IPS-20b (cell line): ENCODE measurements at regions not wholly inside any gene's neighbourhood (a gene's known extent, or its start where the extent isn't known, plus 50 kb on each side); places are given as distances from the start of the nearest gene placed in this dataset.

Experiments
- H3K27ac ChIP-seq: one replicate; pipeline ENCODE4 v1.5.1; 2013; ENCODE audit warnings: low read length
- H3K27me3 ChIP-seq: 2 replicates; pipeline ENCODE4 v1.6.1; 2013; ENCODE audit warnings: mild to moderate bottlenecking, low read length, inconsistent platforms; ENCODE audit not compliant: insufficient read depth
- H3K36me3 ChIP-seq: 2 replicates; pipeline ENCODE4 v1.6.1; 2013; ENCODE audit warnings: low read depth, mild to moderate bottlenecking, inconsistent platforms, low read length, moderate library complexity; ENCODE audit not compliant: insufficient read depth
- H3K4me1 ChIP-seq: 2 replicates; pipeline ENCODE4 v1.6.1; 2013; ENCODE audit warnings: mild to moderate bottlenecking, control low read depth, inconsistent platforms, low read length, moderate library complexity; ENCODE audit not compliant: insufficient read depth
- H3K4me3 ChIP-seq: 2 replicates; pipeline ENCODE4 v1.5.1; 2013; ENCODE audit warnings: mild to moderate bottlenecking, low read length, inconsistent platforms
- H3K9ac ChIP-seq: 2 replicates; pipeline ENCODE4 v1.6.1; 2013; ENCODE audit warnings: low read depth, mild to moderate bottlenecking, inconsistent platforms, low read length, moderate library complexity
- H3K9me3 ChIP-seq: 2 replicates; pipeline ENCODE4 v1.6.1; 2013; ENCODE audit warnings: mild to moderate bottlenecking, low read depth, low read length, inconsistent platforms; ENCODE audit not compliant: insufficient read depth

GRCh38 chr3:99118381-99118780 is 216.9 kb upstream of the DCBLD2 start:
- H3K9ac ChIP-seq = no peak overlapping the region
- H3K27me3 ChIP-seq = no peaks in the 10 kb centered on the region
- H3K36me3 ChIP-seq = no peaks in the 10 kb centered on the region
- no peak overlapping the region for H3K27ac ChIP-seq
- no peaks in the 10 kb centered on the region for H3K4me1 ChIP-seq
- no peaks in the 10 kb centered on the region for H3K9me3 ChIP-seq
- no peak overlapping the region for H3K4me3 ChIP-seq

- no peak overlapping the region for H3K9ac ChIP-seq
- H3K27ac ChIP-seq = no peak overlapping the region
- H3K9me3 ChIP-seq = no peaks in the 10 kb centered on the region
- H3K36me3 ChIP-seq = no peaks in the 10 kb centered on the region
- H3K4me1 ChIP-seq = no peaks in the 10 kb centered on the region
- H3K4me3 ChIP-seq = no peak overlapping the region
- no peaks in the 10 kb centered on the region for H3K27me3 ChIP-seq
Measured at GRCh38 chr3:99114565-99115291, 213.2 kb upstream of the DCBLD2 start.

- Histone ChIP-seq H3K9me3 (no peaks in the 10 kb centered on the region), H3K36me3 (no peaks in the 10 kb centered on the region), H3K27me3 (no peaks in the 10 kb centered on the region), H3K27ac (no peak overlapping the region), H3K4me3 (no peak overlapping the region), H3K9ac (no peak overlapping the region), H3K4me1 (no peaks in the 10 kb centered on the region)
Measured at GRCh38 chr3:99111235-99111634, 209.7 kb upstream of the DCBLD2 start.

- H3K9ac ChIP-seq = no peak overlapping the region
- H3K9me3 ChIP-seq = no peaks in the 10 kb centered on the region
- H3K36me3 ChIP-seq = no peaks in the 10 kb centered on the region
- H3K4me1 ChIP-seq = no peaks in the 10 kb centered on the region
- no peak overlapping the region for H3K4me3 ChIP-seq
- no peaks in the 10 kb centered on the region for H3K27me3 ChIP-seq
- H3K27ac ChIP-seq = no peak overlapping the region
Measured at GRCh38 chr3:99110401-99110800, 208.9 kb upstream of the DCBLD2 start.

DNA sequence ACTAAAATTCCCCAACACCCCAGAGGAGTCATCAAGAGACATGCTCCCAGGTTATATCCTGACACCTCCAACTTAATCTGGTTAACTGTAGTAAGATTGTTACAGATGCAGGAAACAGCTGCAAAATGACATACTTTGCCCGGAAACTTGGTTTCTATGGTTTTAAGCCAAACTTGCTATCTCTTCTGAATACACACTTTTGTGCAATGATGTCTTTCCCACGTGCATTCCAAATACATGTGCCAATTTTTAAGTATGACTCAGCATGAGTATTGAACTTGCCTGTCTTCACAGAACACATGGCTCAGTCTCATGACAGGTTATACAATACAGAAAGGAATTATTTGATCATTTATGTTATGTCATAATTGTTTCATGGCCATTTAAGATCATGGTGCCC is 207.0 kb upstream of the DCBLD2 start:
- Histone ChIP-seq H3K27me3 (no peaks in the 10 kb centered on the region), H3K9ac (no peak overlapping the region), H3K27ac (no peak overlapping the region), H3K36me3 (no peaks in the 10 kb centered on the region), H3K4me3 (no peak overlapping the region), H3K9me3 (no peaks in the 10 kb centered on the region), H3K4me1 (no peaks in the 10 kb centered on the region)

DNA sequence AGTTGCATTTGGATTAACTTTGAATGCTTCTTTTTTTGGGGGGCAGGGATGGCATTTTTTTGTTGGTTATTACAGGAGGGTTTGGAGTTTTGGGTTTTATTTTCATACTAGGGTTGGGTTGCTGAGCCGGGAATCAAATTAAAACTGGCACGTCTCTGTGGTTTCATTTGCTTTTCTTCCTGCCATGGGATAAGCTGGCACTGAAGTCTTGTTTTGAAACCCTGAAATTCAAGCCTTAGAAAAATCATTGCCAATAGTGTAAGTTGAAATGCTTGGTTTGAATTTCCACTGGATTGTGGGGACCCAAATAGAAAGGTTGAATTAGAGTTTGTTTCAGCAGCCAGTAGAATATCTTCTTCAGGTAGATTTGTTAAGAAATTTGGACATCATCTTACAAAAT is 193.1 kb upstream of the DCBLD2 start:
- no peak overlapping the region for H3K4me3 ChIP-seq
- H3K36me3 ChIP-seq = no peaks in the 10 kb centered on the region
- no peak overlapping the region for H3K27ac ChIP-seq
- H3K9me3 ChIP-seq = no peaks in the 10 kb centered on the region
- no peak overlapping the region for H3K9ac ChIP-seq
- no peaks in the 10 kb centered on the region for H3K27me3 ChIP-seq
- H3K4me1 ChIP-seq = no peaks in the 10 kb centered on the region

GRCh38 chr3:99087277-99087676 is 185.8 kb upstream of the DCBLD2 start:
- Histone ChIP-seq H3K4me1 (no peaks in the 10 kb centered on the region), H3K36me3 (no peaks in the 10 kb centered on the region), H3K27ac (no peak overlapping the region), H3K27me3 (no peaks in the 10 kb centered on the region), H3K4me3 (no peak overlapping the region), H3K9ac (no peak overlapping the region), H3K9me3 (no peaks in the 10 kb centered on the region)

DNA sequence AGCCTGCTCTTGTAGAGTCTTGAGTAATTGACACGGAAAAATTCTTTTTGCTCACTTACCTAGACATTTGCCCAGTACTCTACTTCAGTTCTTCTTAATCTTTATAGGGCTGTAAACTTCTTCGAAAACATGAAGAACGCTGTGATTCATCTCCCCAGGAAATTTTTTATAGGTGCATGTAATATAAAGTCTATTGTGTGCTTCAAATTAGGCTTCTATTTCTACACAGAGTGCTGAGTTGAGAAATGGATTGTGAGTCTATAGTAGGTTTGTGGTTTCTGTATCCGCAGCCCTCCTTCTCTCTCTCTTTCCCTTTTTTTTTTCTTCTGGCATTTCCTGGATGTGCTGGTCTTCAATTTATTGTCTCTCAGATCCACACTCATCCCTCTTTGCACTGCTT is 183.3 kb upstream of the DCBLD2 start:
- Histone ChIP-seq H3K4me3 (no peak overlapping the region), H3K27ac (no peak overlapping the region), H3K27me3 (no peaks in the 10 kb centered on the region), H3K36me3 (no peaks in the 10 kb centered on the region), H3K4me1 (no peaks in the 10 kb centered on the region), H3K9me3 (no peaks in the 10 kb centered on the region), H3K9ac (no peak overlapping the region)

GRCh38 chr3:99084156-99084555 is 182.7 kb upstream of the DCBLD2 start:
- H3K9me3 ChIP-seq = no peaks in the 10 kb centered on the region
- H3K36me3 ChIP-seq = no peaks in the 10 kb centered on the region
- no peak overlapping the region for H3K4me3 ChIP-seq
- no peaks in the 10 kb centered on the region for H3K4me1 ChIP-seq
- no peaks in the 10 kb centered on the region for H3K27me3 ChIP-seq
- H3K9ac ChIP-seq = no peak overlapping the region
- H3K27ac ChIP-seq = no peak overlapping the region

- Histone ChIP-seq H3K36me3 (no peaks in the 10 kb centered on the region), H3K27ac (no peak overlapping the region), H3K9ac (no peak overlapping the region), H3K9me3 (peaks cover 5% of the 10 kb centered on the region; the same call in 1 of the 2 replicates), H3K4me3 (no peak overlapping the region), H3K4me1 (no peaks in the 10 kb centered on the region), H3K27me3 (no peaks in the 10 kb centered on the region)
Measured at GRCh38 chr3:99071096-99071495, 169.6 kb upstream of the DCBLD2 start.

GRCh38 chr3:99069973-99070372 is 168.5 kb upstream of the DCBLD2 start:
- Histone ChIP-seq H3K4me1 (no peaks in the 10 kb centered on the region), H3K36me3 (no peaks in the 10 kb centered on the region), H3K27ac (no peak overlapping the region), H3K4me3 (no peak overlapping the region), H3K9ac (no peak overlapping the region), H3K27me3 (no peaks in the 10 kb centered on the region), H3K9me3 (peaks cover 5% of the 10 kb centered on the region; the same call in 1 of the 2 replicates)

DNA sequence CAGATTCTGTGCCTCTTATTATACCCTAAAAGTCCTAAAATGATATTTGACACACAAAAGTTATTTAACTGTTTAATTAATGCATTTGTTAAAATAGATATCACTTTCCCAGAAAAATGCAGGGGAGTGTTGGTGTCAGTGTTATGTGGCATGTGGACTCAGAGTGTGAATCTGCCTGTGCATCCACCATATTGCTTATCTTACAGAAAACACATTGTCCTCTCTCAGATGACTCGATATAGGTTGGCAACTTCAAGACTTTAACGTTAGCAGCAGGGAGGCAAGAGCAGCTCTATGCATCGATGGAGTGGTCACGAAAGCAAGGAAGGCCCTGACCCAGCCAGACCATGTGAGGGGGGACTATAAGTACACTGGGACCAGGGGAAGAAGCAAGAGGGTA is 165.4 kb upstream of the DCBLD2 start:
- Histone ChIP-seq H3K9me3 (no peaks in the 10 kb centered on the region; the same call in 1 of the 2 replicates), H3K27me3 (no peaks in the 10 kb centered on the region), H3K36me3 (no peaks in the 10 kb centered on the region), H3K4me3 (no peak overlapping the region), H3K4me1 (no peaks in the 10 kb centered on the region), H3K27ac (no peak overlapping the region), H3K9ac (no peak overlapping the region)
